HCT116 (cell line): ENCODE measurements at regions not wholly inside any gene's neighbourhood (a gene's known extent, or its start where the extent isn't known, plus 50 kb on each side); places are given as distances from the start of the nearest gene placed in this dataset.

Source experiments
- CEBPB ChIP-seq: IDR thresholded peaks from 2 replicates; pipeline ENCODE4 v1.6.1; 2012; ENCODE audit warnings: low read depth
- CTCF ChIP-seq, 3 experiments: fragments of 200-600 bp in 1 of 3; sonication (generic) in 1 of 3; IDR thresholded peaks in 2 of 3; conservative IDR thresholded peaks in 1 of 3; 2 replicates each; pipeline ENCODE4 v1.5.1; 2012 to 2017; ENCODE audit warnings: low read depth in 2 of 3, low read length in 2 of 3, antibody characterized with exemption in 1 of 3, borderline replicate concordance in 1 of 3, control low read depth in 1 of 3, mild to moderate bottlenecking in 1 of 3, mixed read lengths in 1 of 3, mixed run types in 1 of 3, moderate library complexity in 1 of 3; ENCODE audit not compliant: insufficient read depth in 1 of 3
- ELF1 ChIP-seq: IDR thresholded peaks from 2 replicates; pipeline ENCODE4 v1.6.1; 2012; ENCODE audit warnings: low read depth, borderline replicate concordance
- EZH2 ChIP-seq: fragments of 200-600 bp; sonication (generic); IDR thresholded peaks from 2 replicates; pipeline ENCODE4 v1.6.1; 2017; ENCODE audit warnings: antibody characterized with exemption, mixed run types
- JUND ChIP-seq: IDR thresholded peaks from 2 replicates; pipeline ENCODE4 v1.6.1; 2012
- POLR2A ChIP-seq: IDR thresholded peaks from 2 replicates; pipeline ENCODE4 v1.7.0; 2011; ENCODE audit warnings: borderline replicate concordance; ENCODE audit not compliant: insufficient read depth, insufficient read length; ENCODE audit errors: extremely low read depth
- POLR2AphosphoS5 ChIP-seq: IDR thresholded peaks from 2 replicates; pipeline ENCODE4 v1.6.1; 2011; ENCODE audit warnings: mild to moderate bottlenecking, low read depth, low read length, moderate library complexity
- RAD21 ChIP-seq: IDR thresholded peaks from 2 replicates; pipeline ENCODE4 v1.6.1; 2012; ENCODE audit warnings: low read depth, mild to moderate bottlenecking
- SP1 ChIP-seq: IDR thresholded peaks from 2 replicates; pipeline ENCODE4 v1.6.1; 2012; ENCODE audit warnings: low read depth
- TCF7L2 ChIP-seq: IDR thresholded peaks from 2 replicates; pipeline ENCODE4 v1.7.0; 2011; ENCODE audit warnings: borderline replicate concordance, inconsistent platforms; ENCODE audit not compliant: insufficient read depth, insufficient read length; ENCODE audit errors: extremely low read depth
- ZNF274 ChIP-seq: fragments of 200-500 bp; sonication (Bioruptor generic); IDR thresholded peaks from 2 replicates; pipeline ENCODE4 v1.6.1; 2014; ENCODE audit warnings: mild to moderate bottlenecking, low read depth, low read length, inconsistent platforms
- TF ChIP-seq, protein P1 (sequence below): IDR thresholded peaks from 2 replicates; pipeline ENCODE4 v1.6.1; 2012; ENCODE audit warnings: low read depth
- TF ChIP-seq, protein P2 (sequence below): IDR thresholded peaks from 2 replicates; pipeline ENCODE4 v1.6.1; 2012

DNA sequence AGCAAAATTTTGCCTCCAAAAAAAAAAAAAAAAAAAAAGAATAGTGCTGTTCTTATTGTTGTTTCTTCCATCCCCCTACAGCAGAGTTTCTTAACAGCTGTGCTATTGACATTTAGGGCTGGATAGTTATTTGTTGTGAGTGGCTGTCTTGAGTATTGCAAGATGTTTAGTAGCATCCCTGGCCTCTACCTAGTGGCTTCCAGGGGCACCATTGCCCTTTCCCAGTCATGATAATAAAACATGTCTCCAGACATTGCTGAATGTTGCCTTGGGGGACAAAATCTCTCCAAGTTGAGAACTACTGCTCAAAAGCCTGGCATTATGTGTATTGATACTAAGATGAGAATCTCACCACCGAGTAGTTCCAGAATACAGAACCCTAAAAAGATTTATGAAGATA lies 108.7 kb downstream of the PALM2AKAP2 start:
- no peak for TF ChIP-seq CTCF (IDR thresholded peaks at IDR 0.05 in 2 of 3, conservative IDR thresholded peaks at IDR 0.05 in 1 of 3; ENCODE audit: borderline replicate concordance in 1 of 3, insufficient read depth in 1 of 3, low read depth in 2 of 3, low read length in 2 of 3)
- TF ChIP-seq, protein P1, sequence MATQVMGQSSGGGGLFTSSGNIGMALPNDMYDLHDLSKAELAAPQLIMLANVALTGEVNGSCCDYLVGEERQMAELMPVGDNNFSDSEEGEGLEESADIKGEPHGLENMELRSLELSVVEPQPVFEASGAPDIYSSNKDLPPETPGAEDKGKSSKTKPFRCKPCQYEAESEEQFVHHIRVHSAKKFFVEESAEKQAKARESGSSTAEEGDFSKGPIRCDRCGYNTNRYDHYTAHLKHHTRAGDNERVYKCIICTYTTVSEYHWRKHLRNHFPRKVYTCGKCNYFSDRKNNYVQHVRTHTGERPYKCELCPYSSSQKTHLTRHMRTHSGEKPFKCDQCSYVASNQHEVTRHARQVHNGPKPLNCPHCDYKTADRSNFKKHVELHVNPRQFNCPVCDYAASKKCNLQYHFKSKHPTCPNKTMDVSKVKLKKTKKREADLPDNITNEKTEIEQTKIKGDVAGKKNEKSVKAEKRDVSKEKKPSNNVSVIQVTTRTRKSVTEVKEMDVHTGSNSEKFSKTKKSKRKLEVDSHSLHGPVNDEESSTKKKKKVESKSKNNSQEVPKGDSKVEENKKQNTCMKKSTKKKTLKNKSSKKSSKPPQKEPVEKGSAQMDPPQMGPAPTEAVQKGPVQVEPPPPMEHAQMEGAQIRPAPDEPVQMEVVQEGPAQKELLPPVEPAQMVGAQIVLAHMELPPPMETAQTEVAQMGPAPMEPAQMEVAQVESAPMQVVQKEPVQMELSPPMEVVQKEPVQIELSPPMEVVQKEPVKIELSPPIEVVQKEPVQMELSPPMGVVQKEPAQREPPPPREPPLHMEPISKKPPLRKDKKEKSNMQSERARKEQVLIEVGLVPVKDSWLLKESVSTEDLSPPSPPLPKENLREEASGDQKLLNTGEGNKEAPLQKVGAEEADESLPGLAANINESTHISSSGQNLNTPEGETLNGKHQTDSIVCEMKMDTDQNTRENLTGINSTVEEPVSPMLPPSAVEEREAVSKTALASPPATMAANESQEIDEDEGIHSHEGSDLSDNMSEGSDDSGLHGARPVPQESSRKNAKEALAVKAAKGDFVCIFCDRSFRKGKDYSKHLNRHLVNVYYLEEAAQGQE = no peak
- no peak for TF ChIP-seq RAD21
- TF ChIP-seq EZH2 = no peak
- TF ChIP-seq ZNF274 = no peak
- no peak for TF ChIP-seq POLR2AphosphoS5
- TF ChIP-seq, protein P2, sequence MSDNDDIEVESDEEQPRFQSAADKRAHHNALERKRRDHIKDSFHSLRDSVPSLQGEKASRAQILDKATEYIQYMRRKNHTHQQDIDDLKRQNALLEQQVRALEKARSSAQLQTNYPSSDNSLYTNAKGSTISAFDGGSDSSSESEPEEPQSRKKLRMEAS = no peak
- no peak for TF ChIP-seq CEBPB
- TF ChIP-seq JUND = no peak
- TF ChIP-seq POLR2A = no peak
- TF ChIP-seq ELF1 = no peak
- TF ChIP-seq TCF7L2 = no peak
- TF ChIP-seq SP1 = no peak
